A549 (cell line): ENCODE measurements at regions not wholly inside any gene's neighbourhood (a gene's known extent, or its start where the extent isn't known, plus 50 kb on each side); places are given as distances from the start of the nearest gene placed in this dataset.

Source experiments
- ESRRA ChIP-seq: fragments of 150-350 bp; IDR thresholded peaks from 2 replicates; pipeline ENCODE4 v1.6.1; 2014; ENCODE audit warnings: mild to moderate bottlenecking, low read length, borderline replicate concordance
- JUNB ChIP-seq: fragments of >200 bp; sonication (Bioruptor Twin); formaldehyde crosslinking; IDR thresholded peaks from 2 replicates; pipeline ENCODE4 v1.6.1; 2016
- NR3C1 ChIP-seq: fragments of >200 bp; sonication (Bioruptor Twin); formaldehyde crosslinking; IDR thresholded peaks from 3 replicates; pipeline ENCODE4 v1.6.1; 2017
- POLR2AphosphoS2 ChIP-seq: conservative IDR thresholded peaks from 2 replicates; pipeline ENCODE4 v1.6.1; 2012; ENCODE audit warnings: low read length, improper control_type of control experiment, inconsistent platforms
- RAD21 ChIP-seq, 2 experiments: fragments of >200 bp in 1 of 2; sonication (Bioruptor Twin) in 1 of 2; formaldehyde crosslinking in 1 of 2; IDR thresholded peaks in 1 of 2; conservative IDR thresholded peaks in 1 of 2; 2 replicates in 1 of 2; 3 replicates in 1 of 2; pipeline ENCODE4 v1.6.1; 2012 to 2018; ENCODE audit warnings: inconsistent platforms in 1 of 2
- ZSCAN20 ChIP-seq: fragments of 250-450 bp; sonication (Bioruptor Pico); IDR thresholded peaks from 2 replicates; pipeline ENCODE4 v1.8.0; 2022; ENCODE audit warnings: mild to moderate bottlenecking, moderate library complexity
- TF ChIP-seq, protein P1 (sequence below): fragments of >200 bp; sonication (Bioruptor Twin); formaldehyde crosslinking; IDR thresholded peaks from 3 replicates; pipeline ENCODE4 v1.5.1; 2016
- TF ChIP-seq, protein P2 (sequence below): fragments of 200-600 bp; sonication (generic); IDR thresholded peaks from 2 replicates; pipeline ENCODE4 v1.6.1; 2016; ENCODE audit warnings: antibody characterized with exemption, mild to moderate bottlenecking, moderate library complexity

DNA sequence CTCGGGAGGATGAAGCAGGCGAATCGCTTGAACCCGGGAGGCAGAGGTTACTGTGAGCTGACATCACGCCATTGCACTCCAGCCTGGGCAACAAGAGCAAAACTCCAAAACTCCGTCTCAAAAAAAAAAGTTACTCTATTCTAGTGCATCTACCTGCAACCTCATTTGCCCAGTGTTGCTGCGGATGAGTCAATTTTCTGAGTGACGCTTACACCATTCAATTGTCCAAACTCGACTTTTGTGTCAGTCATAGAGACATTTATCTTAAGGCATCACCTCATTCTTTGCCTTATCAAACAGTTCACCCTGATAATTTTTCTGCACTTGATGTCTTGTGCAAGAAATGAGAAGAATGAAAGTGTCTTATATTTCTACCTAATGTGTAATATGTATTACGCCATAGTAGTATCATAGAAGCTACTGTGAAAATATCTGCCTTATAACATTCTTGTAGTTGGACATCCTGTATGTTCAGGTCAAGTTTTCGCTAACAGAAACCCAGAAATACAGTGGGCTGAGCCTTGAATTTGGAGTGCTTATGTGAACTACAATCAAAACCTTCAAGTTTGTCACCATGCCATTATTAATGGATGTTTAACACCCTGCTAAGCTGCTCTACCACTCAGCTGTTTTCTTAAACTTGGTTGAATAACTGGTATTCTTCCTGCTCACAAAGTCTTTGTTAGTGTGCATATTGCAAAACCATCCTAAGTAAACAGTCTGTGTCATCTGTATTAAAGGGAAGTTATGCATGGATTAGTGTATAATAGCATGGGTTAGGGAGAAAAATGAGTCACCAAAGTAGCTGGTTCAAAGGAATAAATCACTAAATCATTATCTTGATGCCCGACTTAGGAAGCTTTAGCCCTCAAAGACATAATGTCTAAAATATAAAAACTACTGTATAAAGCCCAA lies 531.0 kb upstream of the NR2F2 start:
- TF ChIP-seq, protein P1, sequence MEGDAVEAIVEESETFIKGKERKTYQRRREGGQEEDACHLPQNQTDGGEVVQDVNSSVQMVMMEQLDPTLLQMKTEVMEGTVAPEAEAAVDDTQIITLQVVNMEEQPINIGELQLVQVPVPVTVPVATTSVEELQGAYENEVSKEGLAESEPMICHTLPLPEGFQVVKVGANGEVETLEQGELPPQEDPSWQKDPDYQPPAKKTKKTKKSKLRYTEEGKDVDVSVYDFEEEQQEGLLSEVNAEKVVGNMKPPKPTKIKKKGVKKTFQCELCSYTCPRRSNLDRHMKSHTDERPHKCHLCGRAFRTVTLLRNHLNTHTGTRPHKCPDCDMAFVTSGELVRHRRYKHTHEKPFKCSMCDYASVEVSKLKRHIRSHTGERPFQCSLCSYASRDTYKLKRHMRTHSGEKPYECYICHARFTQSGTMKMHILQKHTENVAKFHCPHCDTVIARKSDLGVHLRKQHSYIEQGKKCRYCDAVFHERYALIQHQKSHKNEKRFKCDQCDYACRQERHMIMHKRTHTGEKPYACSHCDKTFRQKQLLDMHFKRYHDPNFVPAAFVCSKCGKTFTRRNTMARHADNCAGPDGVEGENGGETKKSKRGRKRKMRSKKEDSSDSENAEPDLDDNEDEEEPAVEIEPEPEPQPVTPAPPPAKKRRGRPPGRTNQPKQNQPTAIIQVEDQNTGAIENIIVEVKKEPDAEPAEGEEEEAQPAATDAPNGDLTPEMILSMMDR = no peak
- TF ChIP-seq ZSCAN20 (CRISPR knock-in tag) = no peak
- TF ChIP-seq NR3C1 = no peak
- peak; percentile 4 to 28; a peak in 1 of 5 replicates for TF ChIP-seq RAD21 (conservative IDR thresholded peaks at IDR 0.05 in 1 of 2, IDR thresholded peaks at IDR 0.05 in 1 of 2)
- TF ChIP-seq POLR2AphosphoS2 = no peak
- TF ChIP-seq, protein P2, sequence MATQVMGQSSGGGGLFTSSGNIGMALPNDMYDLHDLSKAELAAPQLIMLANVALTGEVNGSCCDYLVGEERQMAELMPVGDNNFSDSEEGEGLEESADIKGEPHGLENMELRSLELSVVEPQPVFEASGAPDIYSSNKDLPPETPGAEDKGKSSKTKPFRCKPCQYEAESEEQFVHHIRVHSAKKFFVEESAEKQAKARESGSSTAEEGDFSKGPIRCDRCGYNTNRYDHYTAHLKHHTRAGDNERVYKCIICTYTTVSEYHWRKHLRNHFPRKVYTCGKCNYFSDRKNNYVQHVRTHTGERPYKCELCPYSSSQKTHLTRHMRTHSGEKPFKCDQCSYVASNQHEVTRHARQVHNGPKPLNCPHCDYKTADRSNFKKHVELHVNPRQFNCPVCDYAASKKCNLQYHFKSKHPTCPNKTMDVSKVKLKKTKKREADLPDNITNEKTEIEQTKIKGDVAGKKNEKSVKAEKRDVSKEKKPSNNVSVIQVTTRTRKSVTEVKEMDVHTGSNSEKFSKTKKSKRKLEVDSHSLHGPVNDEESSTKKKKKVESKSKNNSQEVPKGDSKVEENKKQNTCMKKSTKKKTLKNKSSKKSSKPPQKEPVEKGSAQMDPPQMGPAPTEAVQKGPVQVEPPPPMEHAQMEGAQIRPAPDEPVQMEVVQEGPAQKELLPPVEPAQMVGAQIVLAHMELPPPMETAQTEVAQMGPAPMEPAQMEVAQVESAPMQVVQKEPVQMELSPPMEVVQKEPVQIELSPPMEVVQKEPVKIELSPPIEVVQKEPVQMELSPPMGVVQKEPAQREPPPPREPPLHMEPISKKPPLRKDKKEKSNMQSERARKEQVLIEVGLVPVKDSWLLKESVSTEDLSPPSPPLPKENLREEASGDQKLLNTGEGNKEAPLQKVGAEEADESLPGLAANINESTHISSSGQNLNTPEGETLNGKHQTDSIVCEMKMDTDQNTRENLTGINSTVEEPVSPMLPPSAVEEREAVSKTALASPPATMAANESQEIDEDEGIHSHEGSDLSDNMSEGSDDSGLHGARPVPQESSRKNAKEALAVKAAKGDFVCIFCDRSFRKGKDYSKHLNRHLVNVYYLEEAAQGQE = no peak
- no peak for TF ChIP-seq ESRRA
- TF ChIP-seq JUNB = peak; percentile 85
